HCT116 (cell line): ENCODE measurements at regions not wholly inside any gene's neighbourhood (a gene's known extent, or its start where the extent isn't known, plus 50 kb on each side); places are given as distances from the start of the nearest gene placed in this dataset.

Experiments used
- ATAC-seq: fragments of 200-7000 bp; cut with Tn5 transposase; 2 replicates; pipeline ENCODE4 v1.9.1; 2020; ENCODE audit warnings: mild to moderate bottlenecking, moderate library complexity
- BruUV-seq: library from RNA; stranded (reverse); fragments of 400-500 nt; replicated peaks from 2 replicates; lab custom pipeline; 2021; lab: Mats Ljungman, UMichigan
- CTCF ChIA-PET: fragments of 300-600 bp; sonication (Branson Sonifier 250); formaldehyde crosslinking; loops from one replicate; lab custom pipeline; 2021; ENCODE audit warnings: antibody characterized with exemption; lab: Charles Lee
- POLR2A ChIA-PET: fragments of 300-600, 350-600 bp; sonication (Branson Sonifier 250); formaldehyde crosslinking; loops from one replicate; lab custom pipeline; 2021; ENCODE audit warnings: antibody characterized with exemption; lab: Charles Lee
- RAD21 ChIA-PET, 2 experiments: fragments of 300-600 bp; sonication (Branson Sonifier 250); formaldehyde crosslinking; loops; one replicate each; lab custom pipeline; 2023; ENCODE audit warnings: low total read pairs in 2 of 2; ENCODE audit not compliant: uncharacterized antibody in 2 of 2, unreplicated experiment in 2 of 2, low non-redundant PET in 1 of 2; lab: Charles Lee
- DNase-seq: peaks from one replicate; pipeline ENCODE4 v3.0.0-alpha.2; 2010; ENCODE audit warnings: low read depth, low spot score
- H2AFZ ChIP-seq: fragments of 200-600 bp; shearing (Covaris generic), sonication (generic); 2 replicates; pipeline ENCODE4 v1.6.1; 2017; ENCODE audit warnings: low read depth, mixed run types, mixed read lengths, antibody characterized with exemption, low read length; ENCODE audit not compliant: poor library complexity, severe bottlenecking
- H3K27ac ChIP-seq: 2 replicates; pipeline ENCODE4 v1.5.1; 2012; ENCODE audit warnings: low read depth, low read length
- H3K27me3 ChIP-seq: fragments of 200-600 bp; sonication (generic); 2 replicates; pipeline ENCODE4 v1.6.1; 2016; ENCODE audit warnings: mixed run types, low read length, mixed read lengths; ENCODE audit not compliant: insufficient read depth
- H3K36me3 ChIP-seq, 2 experiments: fragments of 200-500 bp in 1 of 2; fragments of 200-600 bp in 1 of 2; sonication (Bioruptor generic) in 1 of 2; sonication (generic) in 1 of 2; 2 replicates each; pipeline versions ENCODE4 v1.5.1 to v1.6.1; 2014 to 2016; ENCODE audit warnings: low read length in 2 of 2, inconsistent platforms in 1 of 2, mixed read lengths in 1 of 2, mixed run types in 1 of 2; ENCODE audit not compliant: insufficient read depth in 2 of 2, control insufficient read depth in 1 of 2
- H3K4me1 ChIP-seq, 2 experiments: fragments of 200-600 bp in 1 of 2; sonication (generic) in 1 of 2; 2 replicates each; pipeline versions ENCODE4 v1.5.1 to v1.6.1; 2012 to 2017; ENCODE audit warnings: low read length in 2 of 2, inconsistent platforms in 1 of 2, mild to moderate bottlenecking in 1 of 2, mixed read lengths in 1 of 2, mixed run types in 1 of 2, moderate library complexity in 1 of 2; ENCODE audit not compliant: insufficient read depth in 2 of 2, control insufficient read depth in 1 of 2
- H3K4me2 ChIP-seq: fragments of 200-600 bp; sonication (generic); 2 replicates; pipeline ENCODE4 v1.6.1; 2017; ENCODE audit warnings: mixed run types, low read length, mixed read lengths
- H3K4me3 ChIP-seq, 2 experiments: fragments of 200-600 bp in 1 of 2; sonication (generic) in 1 of 2; replicated peaks in 1 of 2; 2 replicates each; pipeline ENCODE4 v1.5.1; 2011 to 2016; ENCODE audit warnings: low read length in 2 of 2, control low read depth in 1 of 2, low read depth in 1 of 2, mild to moderate bottlenecking in 1 of 2, mixed read lengths in 1 of 2, mixed run types in 1 of 2
- H3K79me2 ChIP-seq: fragments of 200-600 bp; sonication (generic); 2 replicates; pipeline ENCODE4 v1.6.1; 2017; ENCODE audit warnings: mild to moderate bottlenecking, mixed run types, low read length, moderate library complexity, mixed read lengths; ENCODE audit not compliant: insufficient read depth
- H3K9ac ChIP-seq: fragments of 200-600 bp; sonication (generic); 2 replicates; pipeline ENCODE4 v1.6.1; 2016; ENCODE audit warnings: low read length, mixed read lengths
- H3K9me2 ChIP-seq: fragments of 200-600 bp; sonication (generic), shearing (Covaris generic); 2 replicates; pipeline ENCODE4 v1.6.1; 2017; ENCODE audit warnings: mixed run types, mild to moderate bottlenecking, moderate library complexity; ENCODE audit not compliant: insufficient read depth
- H3K9me3 ChIP-seq, 2 experiments: fragments of 200-500 bp in 1 of 2; fragments of 200-600 bp in 1 of 2; sonication (Bioruptor generic) in 1 of 2; sonication (generic) in 1 of 2; 2 replicates each; pipeline ENCODE4 v1.6.1; 2014 to 2017; ENCODE audit warnings: low read length in 2 of 2, mixed read lengths in 2 of 2, inconsistent platforms in 1 of 2, low read depth in 1 of 2, mild to moderate bottlenecking in 1 of 2, mixed run types in 1 of 2, moderate library complexity in 1 of 2; ENCODE audit not compliant: control insufficient read depth in 1 of 2, insufficient read depth in 1 of 2
- H4K20me1 ChIP-seq: fragments of 200-600 bp; sonication (generic), shearing (Covaris generic); 2 replicates; pipeline ENCODE4 v1.6.1; 2017; ENCODE audit warnings: mixed run types, mild to moderate bottlenecking, moderate library complexity; ENCODE audit not compliant: insufficient read depth
- CEBPB ChIP-seq: IDR thresholded peaks from 2 replicates; pipeline ENCODE4 v1.6.1; 2012; ENCODE audit warnings: low read depth
- CTCF ChIP-seq, 3 experiments: fragments of 200-600 bp in 1 of 3; sonication (generic) in 1 of 3; IDR thresholded peaks in 2 of 3; conservative IDR thresholded peaks in 1 of 3; 2 replicates each; pipeline ENCODE4 v1.5.1; 2012 to 2017; ENCODE audit warnings: low read depth in 2 of 3, low read length in 2 of 3, antibody characterized with exemption in 1 of 3, borderline replicate concordance in 1 of 3, control low read depth in 1 of 3, mild to moderate bottlenecking in 1 of 3, mixed read lengths in 1 of 3, mixed run types in 1 of 3, moderate library complexity in 1 of 3; ENCODE audit not compliant: insufficient read depth in 1 of 3
- EZH2phosphoT487 ChIP-seq: fragments of 200-600 bp; IDR thresholded peaks from 2 replicates; pipeline ENCODE4 v1.6.1; 2018; ENCODE audit warnings: antibody characterized with exemption, borderline replicate concordance
- JUND ChIP-seq: IDR thresholded peaks from 2 replicates; pipeline ENCODE4 v1.6.1; 2012
- SIN3A ChIP-seq: IDR thresholded peaks from 2 replicates; pipeline ENCODE4 v1.6.1; 2012; ENCODE audit warnings: low read depth
- SP1 ChIP-seq: IDR thresholded peaks from 2 replicates; pipeline ENCODE4 v1.6.1; 2012; ENCODE audit warnings: low read depth
- SRF ChIP-seq: IDR thresholded peaks from 2 replicates; pipeline ENCODE4 v1.6.1; 2012; ENCODE audit warnings: low read depth
- TCF7L2 ChIP-seq: IDR thresholded peaks from 2 replicates; pipeline ENCODE4 v1.7.0; 2011; ENCODE audit warnings: borderline replicate concordance, inconsistent platforms; ENCODE audit not compliant: insufficient read depth, insufficient read length; ENCODE audit errors: extremely low read depth
- ZBTB33 ChIP-seq: IDR thresholded peaks from 2 replicates; pipeline ENCODE4 v1.6.1; 2011; ENCODE audit warnings: mild to moderate bottlenecking, low read length, moderate library complexity; ENCODE audit not compliant: insufficient replicate concordance; ENCODE audit errors: extremely low read depth
- ZFX ChIP-seq: fragments of 450-650 bp; IDR thresholded peaks from 2 replicates; pipeline ENCODE4 v1.6.1; 2017
- ZNF274 ChIP-seq: fragments of 200-500 bp; sonication (Bioruptor generic); IDR thresholded peaks from 2 replicates; pipeline ENCODE4 v1.6.1; 2014; ENCODE audit warnings: mild to moderate bottlenecking, low read depth, low read length, inconsistent platforms
- intact Hi-C: fragments of 100-400 bp; cut with micrococcal nuclease; formaldehyde crosslinking; loops from 2 replicates; pipeline ENCODE4 v1.10.0; 2022

- no peak for TF ChIP-seq SRF
- no peak for TF ChIP-seq EZH2phosphoT487
- TF ChIP-seq CEBPB: no peak
- no peak for TF ChIP-seq ZFX
- no peak for TF ChIP-seq ZNF274
- TF ChIP-seq JUND: no peak
- TF ChIP-seq SP1: no peak
- TF ChIP-seq CTCF (IDR thresholded peaks at IDR 0.05 in 2 of 3, conservative IDR thresholded peaks at IDR 0.05 in 1 of 3; ENCODE audit: borderline replicate concordance in 1 of 3, insufficient read depth in 1 of 3, low read depth in 2 of 3, low read length in 2 of 3): no peak
- TF ChIP-seq ZBTB33: no peak
- TF ChIP-seq SIN3A: no peak
- TF ChIP-seq TCF7L2: no peak
- Histone ChIP-seq H3K27me3 (no peaks in the 10 kb centered on the region), H3K36me3 (no peaks in the 10 kb centered on the region), H3K79me2 (no peaks in the 10 kb centered on the region), H3K4me2 (no peak overlapping the region), H4K20me1 (no peaks in the 10 kb centered on the region), H3K9ac (no peak overlapping the region), H3K4me3 (no peak overlapping the region), H3K9me2 (no peaks in the 10 kb centered on the region), H3K4me1 (no peaks in the 10 kb centered on the region), H3K27ac (no peak overlapping the region), H2AFZ (no peak overlapping the region), H3K9me3 (no peaks in the 10 kb centered on the region)
- POLR2A ChIA-PET: no interaction called here
- intact Hi-C loops: no loop called here
- RAD21 ChIA-PET: no interaction called here
- DNase-seq (no peak), ATAC-seq (no peak)
- CTCF ChIA-PET: no interaction called here
- BruUV-seq: no TSS peak
Measured at GRCh38 chr2:64237266-64237665, 93.0 kb upstream of the PELI1 start.
